ENCODE measurements at regions not wholly inside any gene's neighbourhood (a gene's known extent, or its start where the extent isn't known, plus 50 kb on each side); places are given as distances from the start of the nearest gene placed in this dataset.
"Not testable (repeated sequence)": the region's sequence is repeated elsewhere in the genome, so short reads cannot be mapped to it uniquely, and the experiment has no call there.

- ChIA-PET CTCF (no interaction called here), POLR2A (no interaction called here)
- TF ChIP-seq HDGF (IDR thresholded peaks at IDR 0.05; ENCODE audit: borderline replicate concordance) (no peak), FOXA1 (IDR thresholded peaks at IDR 0.05) (no peak), BHLHE40 (IDR thresholded peaks at IDR 0.05; ENCODE audit: borderline replicate concordance) (no peak), TARDBP (IDR thresholded peaks at IDR 0.05) (no peak), ARNT (IDR thresholded peaks at IDR 0.05) (no peak), ELF4 (IDR thresholded peaks at IDR 0.05) (no peak), SP1 (IDR thresholded peaks at IDR 0.05) (no peak), L3MBTL2 (conservative IDR thresholded peaks at IDR 0.05) (no peak), NFRKB (IDR thresholded peaks at IDR 0.05) (no peak), SUZ12 (IDR thresholded peaks at IDR 0.05) (no peak), PKNOX1 (IDR thresholded peaks at IDR 0.05) (no peak), CTBP1 (IDR thresholded peaks at IDR 0.05; ENCODE audit: borderline replicate concordance) (no peak), FOXK2 (IDR thresholded peaks at IDR 0.05) (no peak), FOXM1 (IDR thresholded peaks at IDR 0.05; ENCODE audit: borderline replicate concordance) (no peak), ZNF384 (IDR thresholded peaks at IDR 0.05) (no peak)
- no peak for DNase-seq (ENCODE audit: extremely low spot score)
Measured at GRCh38 chr12:68483592-68484383, 126.9 kb upstream of the RAP1B start.

DNA sequence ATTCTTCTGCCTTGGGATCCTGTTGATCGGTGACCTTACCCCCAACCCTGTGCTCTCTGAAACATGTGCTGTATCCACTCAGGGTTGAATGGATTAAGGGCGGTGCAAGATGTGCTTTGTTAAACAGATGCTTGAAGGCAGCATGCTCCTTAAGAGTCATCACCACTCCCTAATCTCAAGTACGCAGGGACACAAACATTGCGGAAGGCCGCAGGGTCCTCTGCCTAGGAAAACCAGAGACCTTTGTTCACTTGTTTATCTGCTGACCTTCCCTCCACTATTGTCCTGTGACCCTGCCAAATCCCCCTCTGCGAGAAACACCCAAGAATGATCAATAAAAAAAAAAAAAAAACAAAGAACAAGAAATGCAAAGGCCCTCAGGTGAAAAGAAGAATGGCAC, 126.1 kb upstream of the RAP1B start:
- CTCF ChIA-PET; DNase-seq (ENCODE audit: extremely low spot score); POLR2A ChIA-PET: not testable (repeated sequence)

- DNase-seq (ENCODE audit: extremely low spot score); POLR2A ChIA-PET: not testable (repeated sequence)
- CTCF ChIA-PET, result interaction anchor here (0.6 kb wide), 1 partner anchor 63 kb away, joined by 3 read pairs; no protein-coding TSS in a partner anchor
Measured at GRCh38 chr12:68486449-68486848, 124.2 kb upstream of the RAP1B start.

DNA sequence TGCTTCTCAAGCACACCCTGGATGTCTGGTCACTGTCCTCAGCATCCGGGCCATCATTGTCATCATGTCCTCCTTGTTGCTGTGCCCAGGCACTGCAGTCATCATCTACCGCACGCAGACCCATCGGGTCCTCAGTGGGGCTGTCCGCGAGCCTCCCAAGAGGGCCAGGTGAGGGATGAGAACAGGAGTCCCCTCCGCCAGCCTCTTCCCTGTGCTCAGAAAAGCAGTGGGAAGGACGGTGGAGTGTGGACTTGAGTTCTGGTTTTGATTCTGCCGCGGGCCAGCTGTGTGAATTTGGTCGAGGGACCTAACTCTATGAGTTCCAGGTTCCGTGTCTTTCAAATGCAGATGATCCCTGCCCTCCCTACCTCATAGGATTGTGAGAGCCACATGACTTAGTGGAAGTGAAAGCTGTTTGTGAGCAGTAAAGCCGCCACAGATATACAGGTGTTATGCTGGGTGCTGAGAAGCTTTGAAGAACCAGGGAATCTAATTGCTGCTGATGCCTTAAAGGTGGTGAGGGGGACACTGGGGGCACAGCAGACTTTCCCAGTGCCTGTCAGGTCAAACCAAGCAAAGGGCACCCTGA, 122.9 kb upstream of the RAP1B start:
- TF ChIP-seq FOXM1 (IDR thresholded peaks at IDR 0.05; ENCODE audit: borderline replicate concordance), result no peak
- DNase-seq (ENCODE audit: extremely low spot score), result no peak
- ChIA-PET POLR2A (no interaction called here), CTCF (no interaction called here)

- ChIA-PET CTCF (no interaction called here), POLR2A (no interaction called here)
- TF ChIP-seq FOXA1 (IDR thresholded peaks at IDR 0.05), result no peak
- no peak for TF ChIP-seq ELF4 (IDR thresholded peaks at IDR 0.05)
- TF ChIP-seq BHLHE40 (IDR thresholded peaks at IDR 0.05; ENCODE audit: borderline replicate concordance), result no peak
- no peak for TF ChIP-seq LEF1 (IDR thresholded peaks at IDR 0.05; ENCODE audit: borderline replicate concordance)
- TF ChIP-seq FOXM1 (IDR thresholded peaks at IDR 0.05; ENCODE audit: borderline replicate concordance), result no peak
- no peak for TF ChIP-seq SP1 (IDR thresholded peaks at IDR 0.05)
- TF ChIP-seq ARNT (IDR thresholded peaks at IDR 0.05), result no peak
- TF ChIP-seq CTBP1 (IDR thresholded peaks at IDR 0.05; ENCODE audit: borderline replicate concordance), result no peak
- TF ChIP-seq HDGF (IDR thresholded peaks at IDR 0.05; ENCODE audit: borderline replicate concordance), result no peak
- TF ChIP-seq SUZ12 (IDR thresholded peaks at IDR 0.05), result no peak
- TF ChIP-seq FOXK2 (IDR thresholded peaks at IDR 0.05), result no peak
- TF ChIP-seq ZNF384 (IDR thresholded peaks at IDR 0.05), result no peak
- no peak for TF ChIP-seq PKNOX1 (IDR thresholded peaks at IDR 0.05)
- TF ChIP-seq L3MBTL2 (conservative IDR thresholded peaks at IDR 0.05), result no peak
- no peak for TF ChIP-seq NFRKB (IDR thresholded peaks at IDR 0.05)
- TF ChIP-seq TARDBP (IDR thresholded peaks at IDR 0.05), result no peak
Measured at GRCh38 chr12:68489273-68489672, 121.4 kb upstream of the RAP1B start.

DNA sequence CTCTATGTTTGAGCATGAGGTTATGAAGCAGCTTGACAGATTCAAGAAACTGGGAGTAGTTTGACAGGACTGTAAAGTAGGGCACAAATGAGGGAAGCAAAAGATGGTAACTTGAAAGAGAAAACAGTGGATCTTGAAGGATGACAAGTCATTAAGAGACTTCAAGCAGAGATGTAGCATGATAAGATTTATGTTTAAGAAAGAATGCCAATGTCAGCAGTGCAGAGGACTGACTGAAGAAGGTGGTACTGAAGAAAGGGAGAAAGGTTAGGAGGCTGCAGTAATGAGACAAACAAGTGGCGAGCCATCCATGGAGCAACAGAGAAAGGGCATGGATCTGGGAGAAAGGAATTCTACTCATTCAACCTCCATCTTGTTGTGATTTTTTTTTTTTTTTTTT, 120.2 kb upstream of the RAP1B start:
- DNase-seq (ENCODE audit: extremely low spot score), result no peak
- POLR2A ChIA-PET, result no interaction called here
- no peak for TF ChIP-seq SUZ12 (IDR thresholded peaks at IDR 0.05)
- CTCF ChIA-PET, result no interaction called here

More at GRCh38 chr12:68489273-68489672, 121.4 kb upstream of the RAP1B start:
- no peak for DNase-seq (ENCODE audit: extremely low spot score)

GRCh38 chr12:68491204-68491960, 119.3 kb upstream of the RAP1B start:
- TF ChIP-seq LEF1 (IDR thresholded peaks at IDR 0.05; ENCODE audit: borderline replicate concordance) (no peak), FOXA1 (IDR thresholded peaks at IDR 0.05) (no peak), TARDBP (IDR thresholded peaks at IDR 0.05) (no peak), L3MBTL2 (conservative IDR thresholded peaks at IDR 0.05) (no peak), BHLHE40 (IDR thresholded peaks at IDR 0.05; ENCODE audit: borderline replicate concordance) (no peak), ELF4 (IDR thresholded peaks at IDR 0.05) (no peak), ZNF384 (IDR thresholded peaks at IDR 0.05) (no peak), FOXK2 (IDR thresholded peaks at IDR 0.05) (no peak), ARNT (IDR thresholded peaks at IDR 0.05) (no peak), SUZ12 (IDR thresholded peaks at IDR 0.05) (no peak), PKNOX1 (IDR thresholded peaks at IDR 0.05) (no peak), FOXM1 (IDR thresholded peaks at IDR 0.05; ENCODE audit: borderline replicate concordance) (no peak), NFRKB (IDR thresholded peaks at IDR 0.05) (no peak), HDGF (IDR thresholded peaks at IDR 0.05; ENCODE audit: borderline replicate concordance) (no peak), SP1 (IDR thresholded peaks at IDR 0.05) (no peak)
- ChIA-PET CTCF (no interaction called here), POLR2A (no interaction called here)
- no peak for DNase-seq (ENCODE audit: extremely low spot score)
